Mesothelial cell of epicardium (in vitro differentiated cells): ENCODE measurements at regions not wholly inside any gene's neighbourhood (a gene's known extent, or its start where the extent isn't known, plus 50 kb on each side); places are given as distances from the start of the nearest gene placed in this dataset.

Experiments used
- DNase-seq, 2 experiments: peaks; one replicate each; pipeline ENCODE4 v3.0.0; 2021; ENCODE audit warnings: low spot score in 2 of 2; ENCODE audit not compliant: unreplicated experiment in 2 of 2
- H3K27ac Mint-ChIP-seq: 2 replicates; pipeline ENCODE4 v1.8.0; 2021; ENCODE audit warnings: mixed read lengths
- H3K27me3 Mint-ChIP-seq: 2 replicates; pipeline ENCODE4 v1.8.0; 2021; ENCODE audit warnings: low read depth, mixed read lengths
- H3K36me3 Mint-ChIP-seq: 2 replicates; pipeline ENCODE4 v1.8.0; 2021; ENCODE audit warnings: mixed read lengths
- H3K4me1 Mint-ChIP-seq: 2 replicates; pipeline ENCODE4 v1.8.0; 2021; ENCODE audit warnings: mixed read lengths
- H3K4me3 Mint-ChIP-seq: 2 replicates; pipeline ENCODE4 v1.8.0; 2021; ENCODE audit warnings: mild to moderate bottlenecking, moderate library complexity, mixed read lengths
- H3K9me3 Mint-ChIP-seq: 2 replicates; pipeline ENCODE4 v1.8.0; 2021; ENCODE audit warnings: mixed read lengths
- TF ChIP-seq, protein P1 (sequence below): fragments of 200-600 bp; sonication (generic); IDR thresholded peaks from one replicate; pipeline ENCODE4 v1.5.0; 2021; ENCODE audit warnings: antibody characterized with exemption; ENCODE audit not compliant: unreplicated experiment

GRCh38 chr14:101236496-101237251 lies 324.6 kb upstream of the DIO3 start:
- no peak for DNase-seq
- TF ChIP-seq, protein P1, sequence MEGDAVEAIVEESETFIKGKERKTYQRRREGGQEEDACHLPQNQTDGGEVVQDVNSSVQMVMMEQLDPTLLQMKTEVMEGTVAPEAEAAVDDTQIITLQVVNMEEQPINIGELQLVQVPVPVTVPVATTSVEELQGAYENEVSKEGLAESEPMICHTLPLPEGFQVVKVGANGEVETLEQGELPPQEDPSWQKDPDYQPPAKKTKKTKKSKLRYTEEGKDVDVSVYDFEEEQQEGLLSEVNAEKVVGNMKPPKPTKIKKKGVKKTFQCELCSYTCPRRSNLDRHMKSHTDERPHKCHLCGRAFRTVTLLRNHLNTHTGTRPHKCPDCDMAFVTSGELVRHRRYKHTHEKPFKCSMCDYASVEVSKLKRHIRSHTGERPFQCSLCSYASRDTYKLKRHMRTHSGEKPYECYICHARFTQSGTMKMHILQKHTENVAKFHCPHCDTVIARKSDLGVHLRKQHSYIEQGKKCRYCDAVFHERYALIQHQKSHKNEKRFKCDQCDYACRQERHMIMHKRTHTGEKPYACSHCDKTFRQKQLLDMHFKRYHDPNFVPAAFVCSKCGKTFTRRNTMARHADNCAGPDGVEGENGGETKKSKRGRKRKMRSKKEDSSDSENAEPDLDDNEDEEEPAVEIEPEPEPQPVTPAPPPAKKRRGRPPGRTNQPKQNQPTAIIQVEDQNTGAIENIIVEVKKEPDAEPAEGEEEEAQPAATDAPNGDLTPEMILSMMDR: no peak
- Mint-ChIP-seq H3K27ac (no peak overlapping the region), H3K4me1 (peaks cover 21% of the 10 kb centered on the region), H3K27me3 (peaks cover 2% of the 10 kb centered on the region), H3K36me3 (no peaks in the 10 kb centered on the region), H3K9me3 (no peaks in the 10 kb centered on the region), H3K4me3 (no peak overlapping the region)

DNA sequence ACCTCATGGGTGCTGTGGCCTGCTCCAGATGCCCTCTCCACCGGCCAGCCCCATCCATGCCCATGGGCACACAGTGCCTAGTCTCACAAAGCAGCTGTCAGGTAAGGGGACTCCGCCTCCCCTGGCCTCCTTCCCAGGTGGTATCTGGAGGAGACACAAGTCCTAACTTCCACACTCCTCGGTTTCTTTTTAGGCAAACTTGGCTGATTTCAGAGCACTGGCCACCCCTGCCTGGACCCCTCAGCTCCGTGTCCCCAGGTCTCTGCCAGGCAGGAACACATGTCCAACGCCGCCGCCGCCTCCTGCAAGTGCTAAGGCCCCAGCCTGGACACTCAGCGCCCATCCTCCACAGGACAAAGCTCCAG lies 324.1 kb upstream of the DIO3 start:
- Mint-ChIP-seq H3K9me3 (no peaks in the 10 kb centered on the region), H3K27ac (no peak overlapping the region), H3K36me3 (no peaks in the 10 kb centered on the region), H3K27me3 (peaks cover 2% of the 10 kb centered on the region), H3K4me1 (peaks cover 21% of the 10 kb centered on the region), H3K4me3 (no peak overlapping the region)
- TF ChIP-seq, protein P1: no peak
- DNase-seq: no peak

- H3K27ac Mint-ChIP-seq: no peak overlapping the region
- H3K36me3 Mint-ChIP-seq: no peaks in the 10 kb centered on the region
- no peaks in the 10 kb centered on the region for H3K9me3 Mint-ChIP-seq
- TF ChIP-seq, protein P1: no peak
- peak in 1 of 2 experiments; percentile 31 for DNase-seq
- H3K4me3 Mint-ChIP-seq: no peak overlapping the region
- H3K4me1 Mint-ChIP-seq: peaks cover 7% of the 10 kb centered on the region
- H3K27me3 Mint-ChIP-seq: peaks cover 2% of the 10 kb centered on the region
Measured at GRCh38 chr14:101239065-101239464, 322.2 kb upstream of the DIO3 start.

DNA sequence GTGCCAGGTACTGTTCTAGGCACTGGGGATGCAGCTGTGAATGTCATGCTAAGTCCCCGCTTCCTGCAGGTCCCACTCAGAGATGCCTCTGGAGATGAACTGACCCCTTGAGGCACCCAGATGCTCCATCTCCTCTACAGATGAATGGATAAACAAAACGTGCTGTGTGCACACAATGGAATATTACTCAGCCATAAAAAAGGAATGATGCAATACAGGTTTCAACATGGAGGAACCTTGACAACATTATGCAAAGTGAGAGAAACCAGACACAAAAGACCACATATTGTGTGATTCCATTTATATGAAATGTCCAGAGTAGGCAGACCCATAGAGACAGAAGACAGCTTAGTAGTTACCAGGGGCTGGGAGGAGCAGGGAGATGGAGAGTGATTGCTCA lies 320.1 kb upstream of the DIO3 start:
- DNase-seq: no peak
- H3K27ac Mint-ChIP-seq: no peak overlapping the region
- TF ChIP-seq, protein P1: no peak

DNA sequence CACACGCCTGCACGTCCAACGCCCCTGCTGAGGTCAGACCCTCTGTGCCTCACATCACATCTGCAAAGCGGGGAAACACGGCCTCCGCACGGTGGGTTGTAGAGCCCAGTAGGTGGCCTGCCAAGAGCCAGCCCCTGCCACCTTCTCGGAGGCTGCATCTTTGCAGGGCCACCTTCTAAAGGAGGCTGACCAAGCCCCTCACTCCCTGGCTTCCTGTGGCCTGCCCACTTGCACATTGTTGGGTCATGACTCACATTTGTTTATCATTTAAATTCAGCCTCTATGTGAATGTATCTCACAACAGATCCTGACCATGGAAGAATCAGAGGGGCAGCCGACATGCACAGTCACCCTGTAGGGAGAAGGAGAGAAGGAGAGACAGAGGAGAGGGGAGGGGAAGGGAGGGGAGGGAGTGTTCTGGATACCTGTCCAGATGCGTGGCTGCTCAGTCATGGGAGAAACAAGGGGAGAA lies 319.5 kb upstream of the DIO3 start:
- TF ChIP-seq, protein P1: no peak
- H3K4me1 Mint-ChIP-seq: no peaks in the 10 kb centered on the region
- no peaks in the 10 kb centered on the region for H3K27me3 Mint-ChIP-seq
- H3K9me3 Mint-ChIP-seq: no peaks in the 10 kb centered on the region
- H3K36me3 Mint-ChIP-seq: no peaks in the 10 kb centered on the region
- H3K4me3 Mint-ChIP-seq: no peak overlapping the region
- peak in 1 of 2 experiments; percentile 33 for DNase-seq
- H3K27ac Mint-ChIP-seq: no peak overlapping the region

More for the DNA sequence above, 320.1 kb upstream of the DIO3 start:
- Mint-ChIP-seq H3K27me3 (no peaks in the 10 kb centered on the region), H3K4me3 (no peak overlapping the region), H3K4me1 (no peaks in the 10 kb centered on the region), H3K9me3 (no peaks in the 10 kb centered on the region), H3K36me3 (no peaks in the 10 kb centered on the region)
